Fibroblast of lung (primary cell): ENCODE measurements at regions not wholly inside any gene's neighbourhood (a gene's known extent, or its start where the extent isn't known, plus 50 kb on each side); places are given as distances from the start of the nearest gene placed in this dataset.

Source experiments
- EZH2 ChIP-seq: IDR thresholded peaks from 2 replicates; pipeline ENCODE4 v1.5.1; 2012; ENCODE audit warnings: low read length, control low read depth, mild to moderate bottlenecking; ENCODE audit errors: missing control alignments
- TF ChIP-seq, protein P1 (sequence below), 2 donors: IDR thresholded peaks in 1 of 2; conservative IDR thresholded peaks in 1 of 2; 1 replicate in 1 of 2; 2 replicates in 1 of 2; pipeline ENCODE4 v1.5.1; 2011 to 2012; ENCODE audit warnings: low read length in 2 of 2, control low read depth in 1 of 2, inconsistent platforms in 1 of 2, low read depth in 1 of 2, mild to moderate bottlenecking in 1 of 2

DNA sequence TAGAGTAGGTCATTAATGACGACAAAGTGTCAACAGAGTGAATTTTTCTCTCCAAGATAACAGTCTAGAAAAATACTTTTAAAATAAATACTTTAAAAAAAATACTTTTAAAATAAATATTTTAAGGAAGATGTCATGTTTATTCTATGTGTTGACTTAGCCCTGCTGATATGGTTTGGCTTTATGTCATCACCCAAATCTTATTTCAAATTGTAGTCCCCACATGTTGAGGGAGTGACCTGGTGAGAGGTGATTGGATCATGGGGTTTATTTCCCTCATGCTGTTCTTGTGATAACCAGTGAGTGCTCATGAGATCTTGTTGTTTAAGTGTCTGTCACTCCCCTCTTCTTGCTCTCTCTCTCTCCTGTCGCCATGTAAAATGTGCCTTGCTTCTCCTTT lies 754.9 kb upstream of the SLIT2 start:
- TF ChIP-seq, protein P1, sequence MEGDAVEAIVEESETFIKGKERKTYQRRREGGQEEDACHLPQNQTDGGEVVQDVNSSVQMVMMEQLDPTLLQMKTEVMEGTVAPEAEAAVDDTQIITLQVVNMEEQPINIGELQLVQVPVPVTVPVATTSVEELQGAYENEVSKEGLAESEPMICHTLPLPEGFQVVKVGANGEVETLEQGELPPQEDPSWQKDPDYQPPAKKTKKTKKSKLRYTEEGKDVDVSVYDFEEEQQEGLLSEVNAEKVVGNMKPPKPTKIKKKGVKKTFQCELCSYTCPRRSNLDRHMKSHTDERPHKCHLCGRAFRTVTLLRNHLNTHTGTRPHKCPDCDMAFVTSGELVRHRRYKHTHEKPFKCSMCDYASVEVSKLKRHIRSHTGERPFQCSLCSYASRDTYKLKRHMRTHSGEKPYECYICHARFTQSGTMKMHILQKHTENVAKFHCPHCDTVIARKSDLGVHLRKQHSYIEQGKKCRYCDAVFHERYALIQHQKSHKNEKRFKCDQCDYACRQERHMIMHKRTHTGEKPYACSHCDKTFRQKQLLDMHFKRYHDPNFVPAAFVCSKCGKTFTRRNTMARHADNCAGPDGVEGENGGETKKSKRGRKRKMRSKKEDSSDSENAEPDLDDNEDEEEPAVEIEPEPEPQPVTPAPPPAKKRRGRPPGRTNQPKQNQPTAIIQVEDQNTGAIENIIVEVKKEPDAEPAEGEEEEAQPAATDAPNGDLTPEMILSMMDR (conservative IDR thresholded peaks at IDR 0.05 in 1 of 2, IDR thresholded peaks at IDR 0.05 in 1 of 2; ENCODE audit: low read depth in 1 of 2, low read length in 2 of 2): no peak
- no peak for TF ChIP-seq EZH2
